ENCODE measurements at regions not wholly inside any gene's neighbourhood (a gene's known extent, or its start where the extent isn't known, plus 50 kb on each side); places are given as distances from the start of the nearest gene placed in this dataset.
"Not testable (repeated sequence)": the region's sequence is repeated elsewhere in the genome, so short reads cannot be mapped to it uniquely, and the experiment has no call there.

DNA sequence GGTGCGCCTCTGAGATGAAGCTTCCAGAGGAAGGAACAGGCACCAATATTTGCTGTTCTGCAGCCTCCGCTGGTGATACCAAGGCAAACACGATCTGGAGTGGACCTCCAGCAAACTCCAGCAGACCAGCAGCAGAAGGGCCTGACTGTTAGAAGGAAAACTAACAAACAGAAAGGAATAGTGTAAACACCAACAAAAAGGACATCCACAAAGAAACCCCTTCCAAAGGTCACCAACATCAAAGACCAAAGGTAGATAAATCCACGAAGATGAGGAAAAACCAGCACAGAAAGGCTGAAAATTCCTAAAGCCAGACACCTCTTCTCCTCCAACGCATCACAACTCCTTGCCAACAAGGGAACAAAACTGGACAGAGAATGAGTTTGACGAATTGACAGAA, 68.1 kb upstream of the LIPC start:
- H3K4me2 ChIP-seq (ENCODE audit: control insufficient read depth, insufficient read depth); H3K27me3 ChIP-seq (replicated peaks in 1 of 2; ENCODE audit: control insufficient read depth in 2 of 2, insufficient read depth in 2 of 2, low read length in 1 of 2); H3K9ac ChIP-seq (ENCODE audit: control insufficient read depth, insufficient read depth, low read length); ATAC-seq; H2AFZ ChIP-seq (ENCODE audit: control insufficient read depth, low read depth, low read length); H3K4me1 ChIP-seq (ENCODE audit: control insufficient read depth, insufficient read depth, low read length); in situ Hi-C loops (cut with MboI); H3K4me3 ChIP-seq; H3K9me3 ChIP-seq (replicated peaks; ENCODE audit: control insufficient read depth, insufficient read depth, low read length); H3K27ac ChIP-seq (ENCODE audit: control insufficient read depth, insufficient read depth); DNase-seq (ENCODE audit: low read depth, low spot score); SMC1A ChIA-PET (ENCODE audit: uncharacterized antibody, unreplicated experiment); BruUV-seq (replicated peaks); H4K20me1 ChIP-seq (ENCODE audit: control insufficient read depth, insufficient read depth); H3K79me2 ChIP-seq (ENCODE audit: control insufficient read depth, insufficient read depth, low read length); H3K36me3 ChIP-seq (ENCODE audit: control insufficient read depth in 2 of 2, insufficient read depth in 2 of 2, low read length in 1 of 2); intact Hi-C loops (cut with micrococcal nuclease; ENCODE audit: unreplicated experiment); FAIRE-seq; POLR2A ChIA-PET; RAD21 ChIA-PET (ENCODE audit: unreplicated experiment): not testable (repeated sequence)
- CTCF ChIA-PET: interaction anchor here (1.0 kb wide), 1 partner anchor 77 kb away, joined by 3 read pairs; no protein-coding TSS in a partner anchor
- 68% methylated on average over 6 of the region's 6 CpGs for WGBS (ENCODE audit: insufficient coverage, insufficient replicate concordance, low lambda C conversion rate, missing lambda C conversion rate)

DNA sequence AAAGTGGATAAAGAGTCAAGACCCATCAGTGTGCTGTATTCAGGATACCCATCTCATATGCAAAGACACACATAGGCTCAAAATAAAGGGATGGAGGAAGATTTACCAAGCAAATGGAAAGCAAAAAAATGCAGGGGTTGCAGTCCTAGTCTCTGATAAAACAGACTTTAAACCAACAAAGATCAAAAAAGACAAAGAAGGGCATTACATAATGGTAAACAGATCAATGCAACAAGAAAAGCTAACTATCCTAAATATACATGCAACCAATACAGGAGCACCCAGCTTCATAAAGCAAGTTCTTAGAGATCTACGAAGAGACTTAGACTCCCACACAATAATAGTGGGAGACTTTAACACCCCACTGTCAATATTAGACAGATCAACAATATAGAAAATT, 66.7 kb upstream of the LIPC start:
- H2AFZ ChIP-seq (ENCODE audit: control insufficient read depth, low read depth, low read length); POLR2A ChIA-PET; intact Hi-C loops (cut with micrococcal nuclease; ENCODE audit: unreplicated experiment); H4K20me1 ChIP-seq (ENCODE audit: control insufficient read depth, insufficient read depth); H3K9me3 ChIP-seq (replicated peaks; ENCODE audit: control insufficient read depth, insufficient read depth, low read length); RAD21 ChIA-PET (ENCODE audit: unreplicated experiment); H3K9ac ChIP-seq (ENCODE audit: control insufficient read depth, insufficient read depth, low read length); BruUV-seq (replicated peaks); H3K36me3 ChIP-seq (ENCODE audit: control insufficient read depth in 2 of 2, insufficient read depth in 2 of 2, low read length in 1 of 2); FAIRE-seq; in situ Hi-C loops (cut with MboI); H3K79me2 ChIP-seq (ENCODE audit: control insufficient read depth, insufficient read depth, low read length); H3K27me3 ChIP-seq (replicated peaks in 1 of 2; ENCODE audit: control insufficient read depth in 2 of 2, insufficient read depth in 2 of 2, low read length in 1 of 2); H3K4me2 ChIP-seq (ENCODE audit: control insufficient read depth, insufficient read depth); DNase-seq (ENCODE audit: low read depth, low spot score); H3K27ac ChIP-seq (ENCODE audit: control insufficient read depth, insufficient read depth); H3K4me3 ChIP-seq; ATAC-seq; H3K4me1 ChIP-seq (ENCODE audit: control insufficient read depth, insufficient read depth, low read length): not testable (repeated sequence)
- WGBS (ENCODE audit: insufficient coverage, insufficient replicate concordance, low lambda C conversion rate, missing lambda C conversion rate): 17% methylated on average over 1 of the region's 1 CpG
- CTCF ChIA-PET: interaction anchor here (0.6 kb wide), 1 partner anchor 142 kb away, joined by 3 read pairs; no protein-coding TSS in a partner anchor
- SMC1A ChIA-PET (ENCODE audit: uncharacterized antibody, unreplicated experiment): interaction anchor here (1.4 kb wide), 1 partner anchor 12 kb away, joined by 3 read pairs; no protein-coding TSS in a partner anchor
